ENCODE measurements at regions not wholly inside any gene's neighbourhood (a gene's known extent, or its start where the extent isn't known, plus 50 kb on each side); places are given as distances from the start of the nearest gene placed in this dataset.

- no peak for TF ChIP-seq CTCF (IDR thresholded peaks at IDR 0.05; ENCODE audit: insufficient read depth, low read depth, low read length)
- DNase-seq (ENCODE audit: low read depth): no peak
Measured at GRCh38 chr2:397926-398325, 110.0 kb upstream of the ALKAL2 start.

GRCh38 chr2:397521-397920, 109.6 kb upstream of the ALKAL2 start:
- no peak for TF ChIP-seq CTCF (IDR thresholded peaks at IDR 0.05; ENCODE audit: insufficient read depth, low read depth, low read length)
- no peak for DNase-seq (ENCODE audit: low read depth)
- H3K4me3 ChIP-seq (ENCODE audit: low read depth, low read length): no peak overlapping the region

More at GRCh38 chr2:397926-398325, 110.0 kb upstream of the ALKAL2 start:
- no peak overlapping the region for H3K4me3 ChIP-seq (ENCODE audit: low read depth, low read length)

GRCh38 chr2:396903-397302, 109.0 kb upstream of the ALKAL2 start:
- no peak for DNase-seq (ENCODE audit: low read depth)
- no peak for TF ChIP-seq CTCF (IDR thresholded peaks at IDR 0.05; ENCODE audit: insufficient read depth, low read depth, low read length)
- no peak overlapping the region for H3K4me3 ChIP-seq (ENCODE audit: low read depth, low read length)

GRCh38 chr2:395886-396285, 108.0 kb upstream of the ALKAL2 start:
- H3K4me3 ChIP-seq (ENCODE audit: low read depth, low read length): no peak overlapping the region
- DNase-seq (ENCODE audit: low read depth): no peak
- no peak for TF ChIP-seq CTCF (IDR thresholded peaks at IDR 0.05; ENCODE audit: insufficient read depth, low read depth, low read length)

GRCh38 chr2:393711-394696, 106.1 kb upstream of the ALKAL2 start:
- no peak for DNase-seq (ENCODE audit: low read depth)
- no peak overlapping the region for H3K4me3 ChIP-seq (ENCODE audit: low read depth, low read length)
- no peak for TF ChIP-seq CTCF (IDR thresholded peaks at IDR 0.05; ENCODE audit: insufficient read depth, low read depth, low read length)

- TF ChIP-seq CTCF (IDR thresholded peaks at IDR 0.05; ENCODE audit: insufficient read depth, low read depth, low read length): no peak
- DNase-seq (ENCODE audit: low read depth): no peak
- no peak overlapping the region for H3K4me3 ChIP-seq (ENCODE audit: low read depth, low read length)
Measured at GRCh38 chr2:392926-393280, 105.0 kb upstream of the ALKAL2 start.

All from fibroblast of villous mesenchyme (primary cell).